ENCODE measurements at regions not wholly inside any gene's neighbourhood (a gene's known extent, or its start where the extent isn't known, plus 50 kb on each side); places are given as distances from the start of the nearest gene placed in this dataset.

- Histone ChIP-seq H3K4me1 (no peaks in the 10 kb centered on the region), H3K36me3 (no peaks in the 10 kb centered on the region), H3K9me3 (no peaks in the 10 kb centered on the region), H3K27ac (no peak overlapping the region), H3K4me3 (no peak overlapping the region), H3K27me3 (no peaks in the 10 kb centered on the region)
- no peak for TF ChIP-seq EP300 (IDR thresholded peaks at IDR 0.05)
- no peak for TF ChIP-seq CTCF (IDR thresholded peaks at IDR 0.05)
- TF ChIP-seq POLR2AphosphoS5 (IDR thresholded peaks at IDR 0.05): no peak
- TF ChIP-seq POLR2A (IDR thresholded peaks at IDR 0.05): no peak
- 89% methylated on average over 2 of the region's 2 CpGs for WGBS
- DNase-seq (ENCODE audit: low spot score in 2 of 2): no peak
Observed at GRCh38 chr4:24251589-24251988, 332.8 kb downstream of the DHX15 start.

GRCh38 chr4:24249972-24250371 lies 334.4 kb downstream of the DHX15 start:
- DNase-seq (ENCODE audit: low spot score in 2 of 2): no peak
- TF ChIP-seq POLR2AphosphoS5 (IDR thresholded peaks at IDR 0.05) (no peak), POLR2A (IDR thresholded peaks at IDR 0.05) (no peak), CTCF (IDR thresholded peaks at IDR 0.05) (no peak), EP300 (IDR thresholded peaks at IDR 0.05) (no peak)
- no peak overlapping the region for H3K27ac ChIP-seq
- no peak overlapping the region for H3K4me3 ChIP-seq
- H3K4me1 ChIP-seq: peaks cover 2% of the 10 kb centered on the region
- H3K27me3 ChIP-seq: no peaks in the 10 kb centered on the region
- WGBS: 50% methylated on average over 5 of the region's 5 CpGs
- H3K36me3 ChIP-seq: no peaks in the 10 kb centered on the region
- H3K9me3 ChIP-seq: no peaks in the 10 kb centered on the region

- TF ChIP-seq EP300 (IDR thresholded peaks at IDR 0.05): no peak
- no peak for TF ChIP-seq CTCF (IDR thresholded peaks at IDR 0.05)
- TF ChIP-seq POLR2A (IDR thresholded peaks at IDR 0.05): no peak
- no peak for TF ChIP-seq POLR2AphosphoS5 (IDR thresholded peaks at IDR 0.05)
- H3K9me3 ChIP-seq: no peaks in the 10 kb centered on the region
- DNase-seq (ENCODE audit: low spot score in 2 of 2): no peak
- no peaks in the 10 kb centered on the region for H3K27me3 ChIP-seq
- H3K4me1 ChIP-seq: peaks cover 2% of the 10 kb centered on the region
- H3K4me3 ChIP-seq: no peak overlapping the region
- no peaks in the 10 kb centered on the region for H3K36me3 ChIP-seq
- WGBS: 74% methylated on average over 17 of the region's 17 CpGs
- no peak overlapping the region for H3K27ac ChIP-seq
Observed at GRCh38 chr4:24248674-24249630, 335.4 kb downstream of the DHX15 start.

- DNase-seq (ENCODE audit: low spot score in 2 of 2): no peak
- Histone ChIP-seq H3K9me3 (no peaks in the 10 kb centered on the region), H3K4me3 (no peak overlapping the region), H3K27me3 (no peaks in the 10 kb centered on the region), H3K4me1 (peaks cover 2% of the 10 kb centered on the region), H3K36me3 (no peaks in the 10 kb centered on the region), H3K27ac (no peak overlapping the region)
- WGBS: 69% methylated on average over 2 of the region's 2 CpGs
- TF ChIP-seq POLR2AphosphoS5 (IDR thresholded peaks at IDR 0.05): no peak
- no peak for TF ChIP-seq EP300 (IDR thresholded peaks at IDR 0.05)
- TF ChIP-seq CTCF (IDR thresholded peaks at IDR 0.05): no peak
- TF ChIP-seq POLR2A (IDR thresholded peaks at IDR 0.05): no peak
Observed at GRCh38 chr4:24245491-24245820, 338.9 kb downstream of the DHX15 start.

- TF ChIP-seq CTCF (IDR thresholded peaks at IDR 0.05) (no peak), EP300 (IDR thresholded peaks at IDR 0.05) (no peak), POLR2AphosphoS5 (IDR thresholded peaks at IDR 0.05) (no peak), POLR2A (IDR thresholded peaks at IDR 0.05) (no peak)
- no peaks in the 10 kb centered on the region for H3K27me3 ChIP-seq
- no peaks in the 10 kb centered on the region for H3K9me3 ChIP-seq
- DNase-seq (ENCODE audit: low spot score in 2 of 2): no peak
- H3K4me3 ChIP-seq: no peak overlapping the region
- WGBS: 64% methylated on average over 9 of the region's 9 CpGs
- H3K4me1 ChIP-seq: peaks cover 2% of the 10 kb centered on the region
- no peaks in the 10 kb centered on the region for H3K36me3 ChIP-seq
- H3K27ac ChIP-seq: no peak overlapping the region
Observed at GRCh38 chr4:24244663-24245490, 339.5 kb downstream of the DHX15 start.

Measured in suprapubic skin (tissue), 4 donors.